ENCODE measurements at regions not wholly inside any gene's neighbourhood (a gene's known extent, or its start where the extent isn't known, plus 50 kb on each side); places are given as distances from the start of the nearest gene placed in this dataset.
A peak's percentile ranks its signal among the peaks of the same experiment; 100 is the strongest.
"Not testable (repeated sequence)": the region's sequence is repeated elsewhere in the genome, so short reads cannot be mapped to it uniquely, and the experiment has no call there.

- DNase-seq, result no peak
Observed at GRCh38 chrX:18002791-18003190, 141.7 kb upstream of the RAI2 start.

GRCh38 chrX:17994429-17994828, 133.3 kb upstream of the RAI2 start:
- no peak for DNase-seq

DNA sequence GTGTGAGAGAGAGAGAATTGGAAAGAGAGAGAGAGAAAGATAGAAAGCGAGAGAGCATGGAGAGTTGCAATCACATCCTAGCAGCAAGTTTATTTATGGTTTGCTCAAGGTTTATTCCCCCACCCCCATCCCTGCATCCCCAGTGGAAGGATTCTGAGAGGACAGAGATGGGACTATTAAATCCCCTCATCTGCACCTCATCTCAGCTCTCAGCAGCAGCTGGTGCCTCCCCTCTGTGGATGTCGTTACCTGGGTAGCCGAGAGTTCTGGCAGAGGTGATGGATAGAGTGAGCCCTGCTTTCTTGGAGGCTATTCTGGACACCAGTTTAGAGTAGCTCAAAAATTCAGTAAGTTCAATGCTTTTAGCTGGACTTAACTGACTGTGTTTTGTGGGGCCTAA, 132.0 kb upstream of the RAI2 start:
- DNase-seq, result no peak

DNA sequence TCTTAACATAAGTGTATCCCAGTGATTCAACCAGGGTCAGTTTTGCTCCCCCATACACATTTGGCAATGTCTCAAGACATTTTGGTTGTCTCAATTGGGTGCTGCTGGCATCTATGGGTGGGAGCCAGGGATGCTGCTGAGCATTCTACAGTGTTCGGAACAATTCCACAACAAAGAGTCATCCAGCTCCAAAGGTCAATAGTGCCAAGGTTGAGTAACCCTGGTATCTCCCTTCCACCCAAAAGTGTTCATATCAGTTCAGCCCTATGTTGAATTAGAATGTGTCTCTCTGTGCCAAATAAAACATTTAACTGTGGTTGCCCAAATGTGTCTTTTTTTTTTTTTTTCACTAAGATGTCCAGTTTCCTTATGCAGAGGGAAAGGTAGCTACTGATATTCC, 129.4 kb upstream of the RAI2 start:
- DNase-seq, result no peak

GRCh38 chrX:17987783-17988182, 126.7 kb upstream of the RAI2 start:
- DNase-seq, result no peak

GRCh38 chrX:17986977-17987376, 125.9 kb upstream of the RAI2 start:
- DNase-seq, result no peak

- no peak for DNase-seq
Observed at GRCh38 chrX:17986440-17986839, 125.3 kb upstream of the RAI2 start.

DNA sequence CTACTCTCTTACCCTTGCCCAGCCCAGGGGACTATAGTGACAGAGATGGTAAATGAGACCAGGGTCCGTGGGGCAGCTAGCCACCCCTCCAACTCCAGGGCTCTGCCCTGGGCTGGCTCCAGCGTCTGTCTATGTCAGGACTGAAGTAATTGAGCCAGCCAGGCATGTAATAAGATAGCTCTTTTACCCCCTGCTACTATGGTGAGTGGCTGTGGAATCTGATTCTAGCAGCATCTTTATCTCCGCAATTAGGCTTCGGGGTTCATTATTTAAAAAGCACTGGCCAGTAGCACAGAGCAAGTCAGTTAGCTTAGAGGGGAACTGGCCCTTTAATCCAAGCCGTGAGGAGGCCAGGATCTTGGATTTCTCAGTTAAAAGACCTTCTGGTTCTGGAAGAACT, 123.3 kb upstream of the RAI2 start:
- DNase-seq, result no peak

DNA sequence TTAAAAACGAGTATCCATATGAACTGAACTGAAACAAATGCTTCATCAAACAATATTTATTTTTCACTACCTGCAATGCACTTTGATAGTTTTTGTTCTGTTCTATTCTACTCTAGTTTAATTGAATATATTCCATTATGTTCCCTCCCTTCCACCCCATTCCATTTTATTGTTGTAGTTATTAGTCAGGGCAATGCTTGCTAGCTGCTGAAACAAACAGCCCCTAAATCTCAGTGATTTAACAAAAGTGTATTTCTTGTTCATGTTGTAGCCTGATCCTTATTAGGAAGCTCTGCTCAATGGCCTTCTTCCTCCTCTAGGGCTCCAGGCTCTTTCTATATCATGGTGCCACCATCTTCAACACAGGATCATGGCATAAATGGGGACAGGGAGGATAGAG, 122.3 kb upstream of the RAI2 start:
- no peak for DNase-seq

DNA sequence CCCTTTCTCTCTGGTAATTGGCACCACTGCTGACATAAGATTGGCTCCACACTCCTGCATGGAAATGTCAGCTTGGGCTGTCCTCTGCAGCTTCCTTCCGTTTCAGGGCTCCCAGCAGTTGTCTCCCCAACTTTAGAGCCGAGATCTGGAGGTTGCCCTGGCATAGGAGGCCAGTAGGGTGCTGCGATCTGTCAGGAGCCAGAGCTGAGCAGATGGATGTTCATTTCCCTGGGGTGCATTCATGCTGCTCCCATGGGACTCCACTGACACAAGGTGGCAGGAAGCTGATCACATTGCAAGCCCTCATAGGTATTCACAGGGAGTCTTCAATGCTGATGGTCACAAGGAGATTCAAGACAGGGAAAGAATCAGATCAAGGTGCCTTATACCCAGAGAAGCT, 116.6 kb upstream of the RAI2 start:
- DNase-seq, result no peak

GRCh38 chrX:17976955-17977354, 115.9 kb upstream of the RAI2 start:
- DNase-seq, result no peak

DNA sequence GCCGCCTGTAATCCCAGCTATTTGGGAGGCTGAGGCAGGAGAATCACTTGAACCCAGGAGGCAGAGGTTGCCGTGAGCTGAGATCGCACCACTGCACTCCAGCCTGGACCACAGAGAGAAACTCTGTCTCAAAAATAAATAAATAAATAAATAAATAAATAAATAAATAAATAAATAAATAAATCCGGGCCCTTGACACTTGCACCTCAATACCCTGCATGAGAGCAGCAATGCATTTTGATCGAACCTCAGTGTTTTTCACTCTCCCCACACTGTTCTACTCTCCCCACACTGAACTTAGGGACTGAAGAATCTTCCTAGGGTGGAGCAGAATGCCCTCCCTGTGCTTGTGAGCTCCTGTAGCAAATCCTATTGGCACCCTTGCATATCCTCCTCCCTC, 114.3 kb upstream of the RAI2 start:
- DNase-seq, result not testable (repeated sequence)

DNA sequence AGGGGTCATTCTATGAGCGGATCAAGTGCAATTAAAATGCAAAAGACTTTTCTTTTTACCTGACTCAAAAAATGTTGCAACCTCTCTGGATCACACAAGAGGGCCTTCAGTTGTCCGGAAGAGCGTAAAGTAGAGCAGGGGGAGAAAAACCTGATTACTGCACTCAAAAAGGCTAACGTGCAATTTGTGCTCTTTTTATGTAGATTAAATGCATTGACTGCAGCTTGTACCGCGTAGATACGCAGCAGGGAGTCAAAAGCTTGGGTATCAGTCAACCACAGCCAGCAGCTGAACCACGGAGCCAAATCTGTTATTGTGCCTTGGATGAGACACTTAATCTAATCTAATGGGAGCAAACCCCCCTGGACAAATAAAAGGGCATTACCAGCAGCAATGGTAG, 107.3 kb upstream of the RAI2 start:
- DNase-seq, result no peak

- no peak for DNase-seq
Observed at GRCh38 chrX:17967888-17968287, 106.8 kb upstream of the RAI2 start.

GRCh38 chrX:17964871-17965270, 103.8 kb upstream of the RAI2 start:
- DNase-seq, result no peak

- no peak for DNase-seq
Observed at GRCh38 chrX:17960891-17961290, 99.8 kb upstream of the RAI2 start.

DNA sequence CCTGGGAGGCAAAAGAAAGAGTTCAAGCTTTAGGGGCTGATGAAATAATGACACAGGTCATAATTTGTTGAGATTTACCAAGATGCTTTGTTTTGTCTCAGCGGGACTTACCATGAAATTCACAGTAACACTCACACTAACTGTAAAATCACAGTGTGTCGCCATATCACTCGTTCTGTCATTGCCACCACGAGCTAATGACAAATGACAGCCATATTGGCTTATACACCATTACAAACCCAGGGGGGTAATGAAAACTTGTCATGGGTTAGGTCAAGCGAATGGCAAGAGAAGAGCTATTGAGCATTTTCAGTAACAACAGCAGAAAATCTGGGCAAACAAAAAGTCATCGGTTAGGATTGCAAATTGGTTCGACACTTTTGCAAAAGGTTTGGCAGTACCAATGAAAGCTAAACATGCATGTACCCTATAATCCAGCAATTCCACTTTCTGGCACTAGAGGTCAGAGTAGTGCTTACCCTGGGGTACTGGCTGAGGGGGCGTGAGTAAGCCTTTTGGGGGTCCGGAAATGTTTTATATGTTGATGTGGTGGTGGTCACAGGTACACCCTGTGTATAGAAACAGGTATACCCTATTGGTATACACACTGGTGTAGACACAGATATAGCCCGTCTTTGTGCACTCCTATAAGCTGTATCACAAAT, 83.9 kb upstream of the RAI2 start:
- DNase-seq, result peak; percentile 22

DNA sequence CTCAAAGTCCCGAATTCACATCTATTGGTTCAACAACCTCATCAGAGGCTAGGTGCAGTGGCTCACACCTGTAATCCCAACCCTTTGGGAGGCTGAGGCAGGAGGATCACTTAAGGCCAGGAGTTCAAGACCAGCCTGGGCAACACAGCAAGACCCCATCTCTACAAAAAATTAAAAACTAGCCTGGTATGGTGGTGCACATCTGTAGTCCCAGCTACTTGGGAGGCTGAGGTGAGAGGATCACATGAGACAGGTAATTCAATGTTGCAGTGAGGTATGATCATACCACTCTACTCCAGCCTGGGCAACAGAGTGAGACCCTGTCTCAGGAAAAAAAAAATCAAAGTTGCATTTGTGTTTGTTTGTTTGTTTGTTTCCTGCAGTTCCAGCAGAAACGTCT, 80.1 kb upstream of the RAI2 start:
- DNase-seq, result not testable (repeated sequence)

GRCh38 chrX:17939724-17940123, 78.6 kb upstream of the RAI2 start:
- no peak for DNase-seq

DNA sequence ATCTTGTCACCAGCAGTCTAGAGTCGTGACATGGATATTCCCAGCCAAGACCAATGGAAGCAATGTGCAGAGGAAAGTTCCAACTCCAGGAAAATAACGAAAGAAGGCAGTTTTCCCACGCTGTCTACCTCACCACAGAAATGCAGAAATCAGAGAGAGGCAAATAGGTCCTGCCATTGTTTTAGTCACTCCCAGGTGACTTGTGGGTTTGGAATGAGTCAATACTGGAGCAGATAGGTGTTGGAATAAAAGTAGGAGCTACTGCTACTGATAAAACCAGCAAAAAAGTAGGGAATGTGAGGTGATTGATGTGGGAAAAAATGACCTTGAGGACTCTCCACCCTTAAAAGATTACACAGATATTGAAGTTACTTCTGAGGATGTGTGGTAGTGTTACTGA, 72.8 kb upstream of the RAI2 start:
- no peak for DNase-seq

GRCh38 chrX:17932781-17933180, 71.7 kb upstream of the RAI2 start:
- DNase-seq, result no peak

GRCh38 chrX:17931855-17932254, 70.8 kb upstream of the RAI2 start:
- DNase-seq, result no peak

DNA sequence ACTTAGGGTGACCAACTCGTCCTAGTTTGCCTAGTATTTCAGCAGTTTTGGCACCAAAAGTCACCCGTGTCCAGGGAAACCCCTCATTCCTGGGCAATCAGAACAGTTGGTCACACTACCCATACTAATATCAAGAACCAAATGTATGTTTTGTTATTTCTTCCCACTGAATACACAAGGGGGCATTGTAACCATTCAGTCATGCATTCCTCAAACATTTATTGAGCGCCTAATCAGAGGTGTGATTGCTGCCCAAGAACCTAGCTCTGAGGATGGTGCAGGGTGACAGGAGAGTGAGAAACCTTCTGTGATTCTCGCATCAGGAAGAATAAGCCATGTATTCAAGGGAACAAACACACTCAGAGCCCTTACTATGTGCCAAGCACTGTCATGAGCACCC, 69.8 kb upstream of the RAI2 start:
- DNase-seq, result no peak

GRCh38 chrX:17923546-17923945, 62.4 kb upstream of the RAI2 start:
- no peak for DNase-seq

GRCh38 chrX:17922303-17922702, 61.2 kb upstream of the RAI2 start:
- DNase-seq, result no peak
